Thoracic aorta (tissue), 2 donors: ENCODE measurements at regions not wholly inside any gene's neighbourhood (a gene's known extent, or its start where the extent isn't known, plus 50 kb on each side); places are given as distances from the start of the nearest gene placed in this dataset.
A peak's percentile ranks its signal among the peaks of the same experiment; 100 is the strongest.

Experiments used
- ATAC-seq: fragments of 150-250 bp; one replicate; pipeline ENCODE4 v1.8.0; 2017; ENCODE audit warnings: low read depth; ENCODE audit not compliant: insufficient number of reproducible peaks, low FRiP score
- DNase-seq: peaks from one replicate; pipeline ENCODE4 v3.0.0-alpha.2; 2020; ENCODE audit warnings: low spot score
- H3K27ac ChIP-seq, 2 donors: fragments of 200-600 bp; sonication (generic); 1 replicate in 1 of 2; 2 replicates in 1 of 2; pipeline ENCODE4 v1.5.1; 2016; ENCODE audit warnings: mild to moderate bottlenecking in 2 of 2, moderate library complexity in 2 of 2
- H3K27me3 ChIP-seq: fragments of 200-600 bp; sonication (generic); replicated peaks from 2 replicates; pipeline ENCODE4 v1.6.0; 2016; ENCODE audit warnings: mild to moderate bottlenecking; ENCODE audit not compliant: insufficient read depth
- H3K36me3 ChIP-seq: fragments of 200-600 bp; sonication (generic); one replicate; pipeline ENCODE4 v1.5.1; 2016
- H3K4me1 ChIP-seq, 2 donors: fragments of 200-600 bp; sonication (generic); 1 replicate in 1 of 2; 2 replicates in 1 of 2; pipeline versions ENCODE4 v1.5.1 to v1.6.0; 2016; ENCODE audit warnings: low read depth in 2 of 2, mild to moderate bottlenecking in 1 of 2; ENCODE audit not compliant: control insufficient read depth in 1 of 2
- H3K4me3 ChIP-seq: fragments of 200-600 bp; sonication (generic); 2 replicates; pipeline ENCODE4 v1.5.1; 2016; ENCODE audit warnings: mild to moderate bottlenecking
- H3K9me3 ChIP-seq: fragments of 200-600 bp; sonication (generic); 2 replicates; pipeline ENCODE4 v1.5.1; 2016
- TF ChIP-seq, protein P1 (sequence below): fragments of 200-600 bp; sonication (generic); IDR thresholded peaks from one replicate; pipeline ENCODE4 v1.5.1; 2019; ENCODE audit warnings: antibody characterized with exemption

DNA sequence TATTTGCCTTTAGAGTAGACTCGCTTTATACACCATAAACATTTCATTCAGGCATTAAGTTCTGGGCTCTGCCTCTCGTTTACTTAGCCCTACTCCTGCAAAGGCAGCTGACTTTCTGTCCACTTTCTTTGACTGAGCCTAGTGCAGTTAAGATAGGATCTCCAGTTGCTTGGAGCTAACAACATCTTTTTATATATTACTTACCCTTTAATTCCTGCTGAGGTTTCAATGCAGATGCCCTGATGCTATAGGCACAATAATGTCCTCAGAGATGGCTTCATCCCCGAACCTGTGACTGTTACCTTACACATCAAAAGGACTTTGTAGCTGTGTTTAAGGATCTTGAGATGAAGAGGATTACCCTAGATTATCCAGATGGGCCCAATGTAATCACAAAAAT is 505.8 kb upstream of the TNP1 start:
- DNase-seq = no peak
- Histone ChIP-seq H3K36me3 (no peaks in the 10 kb centered on the region), H3K4me1 (peaks cover 15 to 33% of the 10 kb centered on the region in 2 donors), H3K27me3 (no peaks in the 10 kb centered on the region), H3K27ac (no peak overlapping the region), H3K4me3 (no peak overlapping the region), H3K9me3 (no peaks in the 10 kb centered on the region)
- TF ChIP-seq, protein P1, sequence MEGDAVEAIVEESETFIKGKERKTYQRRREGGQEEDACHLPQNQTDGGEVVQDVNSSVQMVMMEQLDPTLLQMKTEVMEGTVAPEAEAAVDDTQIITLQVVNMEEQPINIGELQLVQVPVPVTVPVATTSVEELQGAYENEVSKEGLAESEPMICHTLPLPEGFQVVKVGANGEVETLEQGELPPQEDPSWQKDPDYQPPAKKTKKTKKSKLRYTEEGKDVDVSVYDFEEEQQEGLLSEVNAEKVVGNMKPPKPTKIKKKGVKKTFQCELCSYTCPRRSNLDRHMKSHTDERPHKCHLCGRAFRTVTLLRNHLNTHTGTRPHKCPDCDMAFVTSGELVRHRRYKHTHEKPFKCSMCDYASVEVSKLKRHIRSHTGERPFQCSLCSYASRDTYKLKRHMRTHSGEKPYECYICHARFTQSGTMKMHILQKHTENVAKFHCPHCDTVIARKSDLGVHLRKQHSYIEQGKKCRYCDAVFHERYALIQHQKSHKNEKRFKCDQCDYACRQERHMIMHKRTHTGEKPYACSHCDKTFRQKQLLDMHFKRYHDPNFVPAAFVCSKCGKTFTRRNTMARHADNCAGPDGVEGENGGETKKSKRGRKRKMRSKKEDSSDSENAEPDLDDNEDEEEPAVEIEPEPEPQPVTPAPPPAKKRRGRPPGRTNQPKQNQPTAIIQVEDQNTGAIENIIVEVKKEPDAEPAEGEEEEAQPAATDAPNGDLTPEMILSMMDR = no peak
- ATAC-seq = no peak

DNA sequence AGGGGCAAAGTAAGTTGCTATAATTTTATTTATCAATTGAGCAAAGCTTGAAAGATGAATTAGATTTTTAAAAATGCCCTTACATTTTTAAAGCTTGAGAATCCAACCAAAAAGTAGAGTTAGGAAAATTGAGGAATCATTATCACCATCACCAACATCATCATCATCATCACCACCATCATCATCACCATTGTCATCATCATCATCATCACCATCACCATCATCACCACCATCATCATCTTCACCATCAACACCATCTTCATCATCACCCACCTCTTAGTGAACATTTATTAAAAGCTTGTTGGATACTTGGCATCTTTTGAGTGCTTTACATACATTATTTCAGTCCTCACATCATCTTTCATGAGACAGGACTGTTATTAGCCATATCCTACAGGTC is 504.4 kb upstream of the TNP1 start:
- Histone ChIP-seq H3K4me1 (peaks cover 23 to 48% of the 10 kb centered on the region in 2 donors), H3K27ac (no peak overlapping the region), H3K36me3 (no peaks in the 10 kb centered on the region), H3K4me3 (no peak overlapping the region), H3K27me3 (no peaks in the 10 kb centered on the region), H3K9me3 (no peaks in the 10 kb centered on the region)
- TF ChIP-seq, protein P1 = no peak
- ATAC-seq (no peak), DNase-seq (no peak)

DNA sequence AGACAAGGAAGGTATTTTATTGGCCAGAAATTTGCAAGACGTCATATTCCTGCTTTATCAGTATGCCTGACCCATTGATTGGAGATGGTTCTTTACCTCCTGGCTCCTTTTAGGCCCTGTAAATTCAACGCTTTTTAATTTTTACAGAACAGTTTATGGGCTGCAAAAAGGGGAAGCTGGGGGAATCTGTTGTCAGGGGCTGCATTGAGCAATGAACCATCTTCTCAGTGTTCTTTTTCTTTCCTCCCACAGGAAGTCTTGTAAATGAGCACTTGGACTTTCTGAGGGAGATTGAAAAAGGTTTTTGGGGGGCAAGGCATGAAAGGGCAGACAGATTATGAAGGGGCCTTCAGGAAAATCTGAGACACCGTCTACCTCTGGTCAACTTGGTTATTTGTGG is 503.6 kb upstream of the TNP1 start:
- Histone ChIP-seq H3K9me3 (no peaks in the 10 kb centered on the region), H3K4me1 (peaks cover 26 to 55% of the 10 kb centered on the region in 2 donors), H3K27me3 (no peaks in the 10 kb centered on the region), H3K4me3 (no peak overlapping the region), H3K27ac (no peak overlapping the region), H3K36me3 (no peaks in the 10 kb centered on the region)
- TF ChIP-seq, protein P1 = no peak
- ATAC-seq (no peak), DNase-seq (no peak)

DNA sequence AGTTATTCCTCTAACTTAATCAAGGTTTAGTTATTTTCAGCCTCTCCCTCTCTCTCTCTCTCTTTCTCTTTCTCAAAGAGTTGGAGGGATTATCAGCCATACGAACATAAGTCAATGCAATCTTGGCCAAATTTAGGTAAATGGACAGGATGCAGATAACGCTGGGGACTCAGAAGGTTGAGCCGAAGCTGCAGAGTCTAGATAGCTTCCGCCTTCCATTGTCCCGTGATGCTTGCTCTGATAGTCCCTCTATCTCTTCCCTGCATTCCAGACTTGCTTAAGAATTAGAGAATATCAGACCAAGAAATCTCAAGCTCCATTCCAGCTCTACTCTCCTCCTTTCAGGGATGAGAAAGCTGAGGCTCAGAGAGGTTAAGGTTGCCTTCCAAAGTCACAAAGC is 502.8 kb upstream of the TNP1 start:
- Histone ChIP-seq H3K9me3 (no peaks in the 10 kb centered on the region), H3K4me1 (peaks cover 30 to 63% of the 10 kb centered on the region in 2 donors), H3K36me3 (no peaks in the 10 kb centered on the region), H3K4me3 (no peak overlapping the region), H3K27me3 (no peaks in the 10 kb centered on the region), H3K27ac (peak overlapping the region; percentile 65 to 85)
- DNase-seq (no peak), ATAC-seq (no peak)
- TF ChIP-seq, protein P1 = no peak

DNA sequence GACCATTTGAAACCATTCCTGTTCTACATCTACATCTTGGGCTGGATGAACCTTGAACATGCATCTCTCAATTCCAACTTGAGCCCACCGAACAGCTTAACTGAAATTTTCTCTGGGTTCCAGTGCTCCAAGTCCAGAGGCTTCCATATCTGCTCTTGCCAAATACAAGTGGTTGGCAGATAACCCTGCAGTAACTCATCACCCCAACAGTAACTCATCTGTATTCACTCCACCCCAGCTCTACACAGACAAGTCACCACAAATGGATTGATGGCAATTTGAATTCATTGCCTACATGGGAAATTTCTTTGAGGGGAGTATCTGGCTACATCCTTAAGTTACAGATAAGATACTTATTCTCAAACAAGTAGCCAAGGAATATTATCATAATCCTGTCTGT is 502.4 kb upstream of the TNP1 start:
- TF ChIP-seq, protein P1 = no peak
- H3K4me1 ChIP-seq = peaks cover 34 to 67% of the 10 kb centered on the region in 2 donors

More for the DNA sequence above, 502.4 kb upstream of the TNP1 start:
- Histone ChIP-seq H3K36me3 (no peaks in the 10 kb centered on the region), H3K27ac (peak overlapping the region; percentile 65 to 85), H3K9me3 (no peaks in the 10 kb centered on the region), H3K27me3 (no peaks in the 10 kb centered on the region), H3K4me3 (no peak overlapping the region)
- ATAC-seq (no peak), DNase-seq (no peak)
